K562 (cell line): ENCODE measurements at regions not wholly inside any gene's neighbourhood (a gene's known extent, or its start where the extent isn't known, plus 50 kb on each side); places are given as distances from the start of the nearest gene placed in this dataset.

Experiments used
- BDP1 ChIP-seq: IDR thresholded peaks from 3 replicates; pipeline ENCODE4 v1.6.1; 2011; ENCODE audit not compliant: insufficient read length, insufficient read depth
- CREB1 ChIP-seq, 2 experiments: sonication (generic) in 1 of 2; formaldehyde crosslinking in 1 of 2; IDR thresholded peaks; 2 replicates each; pipeline versions ENCODE4 v1.6.1 to v1.8.0; 2012 to 2022; ENCODE audit warnings: inconsistent platforms in 1 of 2, mild to moderate bottlenecking in 1 of 2, missing genetic modification reagents in 1 of 2, moderate library complexity in 1 of 2
- FOXK1 ChIP-seq: sonication (generic); formaldehyde crosslinking; IDR thresholded peaks from 2 replicates; pipeline ENCODE4 v1.8.0; 2022; ENCODE audit warnings: missing genetic modification reagents, mild to moderate bottlenecking, borderline replicate concordance
- HNRNPH1 ChIP-seq: fragments of 200-400 bp; formaldehyde crosslinking; optimal IDR thresholded peaks from 2 replicates; pipeline ENCODE3; 2017; ENCODE audit warnings: low read depth, mild to moderate bottlenecking, low read length, moderate library complexity
- L3MBTL2 ChIP-seq: fragments of 450-650 bp; IDR thresholded peaks from 2 replicates; pipeline ENCODE4 v1.6.1; 2016; ENCODE audit warnings: mild to moderate bottlenecking, moderate library complexity
- LCOR ChIP-seq: sonication (generic); formaldehyde crosslinking; IDR thresholded peaks from 2 replicates; pipeline ENCODE4 v1.8.0; 2022; ENCODE audit warnings: mild to moderate bottlenecking, missing genetic modification reagents
- MAFG ChIP-seq: fragments of 450-650 bp; conservative IDR thresholded peaks from 2 replicates; pipeline ENCODE4 v1.6.1; 2016; ENCODE audit warnings: missing genetic modification characterization, missing compliant biosample characterization
- NFIX ChIP-seq: fragments of 250-450 bp; sonication (Bioruptor Pico); IDR thresholded peaks from 2 replicates; pipeline ENCODE4 v1.4.0; 2020; ENCODE audit warnings: low read depth, mild to moderate bottlenecking, moderate library complexity
- NR3C1 ChIP-seq: sonication (generic); formaldehyde crosslinking; IDR thresholded peaks from 2 replicates; pipeline ENCODE4 v1.8.1; 2022; ENCODE audit warnings: missing genetic modification reagents
- PHF21A ChIP-seq: fragments of 450-650 bp; IDR thresholded peaks from 2 replicates; pipeline ENCODE4 v1.6.1; 2017; ENCODE audit warnings: low read depth, borderline replicate concordance
- RB1 ChIP-seq: fragments of 450-650 bp; IDR thresholded peaks from 2 replicates; pipeline ENCODE4 v1.6.1; 2017; ENCODE audit warnings: low read depth, mild to moderate bottlenecking
- SETDB1 ChIP-seq: IDR thresholded peaks from one replicate; pipeline ENCODE4 v1.6.1; 2012; ENCODE audit warnings: low read length, control low read depth, inconsistent platforms
- ZNF778 ChIP-seq: fragments of 450-650 bp; formaldehyde crosslinking; IDR thresholded peaks from 2 replicates; pipeline ENCODE4 v1.4.0; 2020; ENCODE audit warnings: mild to moderate bottlenecking, moderate library complexity
- TF ChIP-seq, protein P1 (sequence below): sonication (generic); formaldehyde crosslinking; IDR thresholded peaks from 2 replicates; pipeline ENCODE4 v1.9.0; 2022; ENCODE audit warnings: mild to moderate bottlenecking, missing genetic modification reagents
- TF ChIP-seq, protein P2 (sequence below), 2 experiments: fragments of 450-650 bp; formaldehyde crosslinking in 1 of 2; IDR thresholded peaks; 2 replicates each; pipeline versions ENCODE4 v1.4.0 to v1.6.1; 2014 to 2020; ENCODE audit warnings: mild to moderate bottlenecking in 2 of 2, borderline replicate concordance in 1 of 2, low read depth in 1 of 2

DNA sequence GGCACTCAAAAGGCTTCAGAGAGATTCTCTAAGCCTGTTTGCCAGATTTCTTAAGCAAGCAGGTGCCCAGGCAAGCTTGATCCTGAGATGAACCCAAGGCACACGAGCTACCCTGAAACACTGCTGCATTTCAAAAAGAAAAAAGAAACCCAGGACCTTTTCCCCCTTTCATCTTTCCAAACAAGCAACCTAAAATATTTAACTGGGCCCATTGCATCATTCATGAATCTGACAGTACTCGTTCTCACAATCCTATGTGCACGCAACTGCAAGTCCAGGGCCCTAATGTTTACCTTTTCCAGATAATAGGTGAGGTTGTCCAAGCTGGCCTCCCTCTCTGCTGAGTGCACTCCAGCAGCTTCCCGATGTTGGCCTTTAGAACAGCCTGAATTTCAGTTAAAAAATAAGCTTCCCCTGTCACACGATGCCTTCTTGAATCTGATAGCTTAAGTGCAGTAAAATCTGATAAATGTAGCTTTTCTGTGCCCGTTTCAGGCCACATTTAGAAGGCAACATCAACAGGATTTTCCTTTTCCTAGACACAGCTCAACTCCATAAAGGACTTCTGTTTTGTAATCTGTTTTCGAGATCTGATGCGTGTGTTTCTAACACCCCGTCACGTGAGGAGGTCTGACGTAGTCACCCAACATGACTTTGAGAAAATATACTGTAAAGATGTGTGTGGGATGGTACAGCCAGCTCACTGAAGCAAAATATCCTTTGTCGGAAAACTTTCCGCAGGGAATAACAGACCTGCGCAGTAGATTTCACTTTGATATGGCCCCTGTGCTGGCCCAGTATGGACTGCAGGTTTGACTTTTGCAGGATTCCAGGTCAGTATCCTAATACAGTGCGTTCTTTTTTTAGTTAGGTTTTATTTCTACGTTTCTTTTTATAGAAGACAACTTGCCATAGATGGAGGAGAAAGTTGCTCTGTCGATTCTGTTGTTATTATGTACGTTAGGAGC, 55.1 kb upstream of the RASA2 start (continued):
- TF ChIP-seq RB1 (no peak), HNRNPH1 (no peak), SETDB1 (no peak), ZNF778 (CRISPR knock-in tag) (no peak), NR3C1 (CRISPR knock-in tag) (no peak), LCOR (CRISPR knock-in tag) (no peak), PHF21A (no peak), NFIX (CRISPR knock-in tag) (no peak), FOXK1 (CRISPR knock-in tag) (no peak), MAFG (0 out of 2 replicates have a peak, but pooled peaks have one; percentile 18), BDP1 (no peak), CREB1 (IDR thresholded peaks at IDR 0.05) (peak; percentile 48; the same call in 1 of the 2 replicates), CREB1 (CRISPR knock-in tag; IDR thresholded peaks at IDR 0.05) (0 out of 2 replicates have a peak, but pooled peaks have one; percentile 28), L3MBTL2 (peak; percentile 73)
- TF ChIP-seq, protein P1, sequence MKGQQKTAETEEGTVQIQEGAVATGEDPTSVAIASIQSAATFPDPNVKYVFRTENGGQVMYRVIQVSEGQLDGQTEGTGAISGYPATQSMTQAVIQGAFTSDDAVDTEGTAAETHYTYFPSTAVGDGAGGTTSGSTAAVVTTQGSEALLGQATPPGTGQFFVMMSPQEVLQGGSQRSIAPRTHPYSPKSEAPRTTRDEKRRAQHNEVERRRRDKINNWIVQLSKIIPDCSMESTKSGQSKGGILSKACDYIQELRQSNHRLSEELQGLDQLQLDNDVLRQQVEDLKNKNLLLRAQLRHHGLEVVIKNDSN (CRISPR knock-in tag) = peak; percentile 63
- TF ChIP-seq, protein P2, sequence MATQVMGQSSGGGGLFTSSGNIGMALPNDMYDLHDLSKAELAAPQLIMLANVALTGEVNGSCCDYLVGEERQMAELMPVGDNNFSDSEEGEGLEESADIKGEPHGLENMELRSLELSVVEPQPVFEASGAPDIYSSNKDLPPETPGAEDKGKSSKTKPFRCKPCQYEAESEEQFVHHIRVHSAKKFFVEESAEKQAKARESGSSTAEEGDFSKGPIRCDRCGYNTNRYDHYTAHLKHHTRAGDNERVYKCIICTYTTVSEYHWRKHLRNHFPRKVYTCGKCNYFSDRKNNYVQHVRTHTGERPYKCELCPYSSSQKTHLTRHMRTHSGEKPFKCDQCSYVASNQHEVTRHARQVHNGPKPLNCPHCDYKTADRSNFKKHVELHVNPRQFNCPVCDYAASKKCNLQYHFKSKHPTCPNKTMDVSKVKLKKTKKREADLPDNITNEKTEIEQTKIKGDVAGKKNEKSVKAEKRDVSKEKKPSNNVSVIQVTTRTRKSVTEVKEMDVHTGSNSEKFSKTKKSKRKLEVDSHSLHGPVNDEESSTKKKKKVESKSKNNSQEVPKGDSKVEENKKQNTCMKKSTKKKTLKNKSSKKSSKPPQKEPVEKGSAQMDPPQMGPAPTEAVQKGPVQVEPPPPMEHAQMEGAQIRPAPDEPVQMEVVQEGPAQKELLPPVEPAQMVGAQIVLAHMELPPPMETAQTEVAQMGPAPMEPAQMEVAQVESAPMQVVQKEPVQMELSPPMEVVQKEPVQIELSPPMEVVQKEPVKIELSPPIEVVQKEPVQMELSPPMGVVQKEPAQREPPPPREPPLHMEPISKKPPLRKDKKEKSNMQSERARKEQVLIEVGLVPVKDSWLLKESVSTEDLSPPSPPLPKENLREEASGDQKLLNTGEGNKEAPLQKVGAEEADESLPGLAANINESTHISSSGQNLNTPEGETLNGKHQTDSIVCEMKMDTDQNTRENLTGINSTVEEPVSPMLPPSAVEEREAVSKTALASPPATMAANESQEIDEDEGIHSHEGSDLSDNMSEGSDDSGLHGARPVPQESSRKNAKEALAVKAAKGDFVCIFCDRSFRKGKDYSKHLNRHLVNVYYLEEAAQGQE (IDR thresholded peaks at IDR 0.05; ENCODE audit: borderline replicate concordance) = peak; percentile 25; the same call in 1 of the 2 replicates
- TF ChIP-seq, protein P2 (CRISPR knock-in tag; IDR thresholded peaks at IDR 0.05; ENCODE audit: low read depth) = no peak
